Central memory CD4-positive, alpha-beta T cell (primary cell): ENCODE measurements at regions not wholly inside any gene's neighbourhood (a gene's known extent, or its start where the extent isn't known, plus 50 kb on each side); places are given as distances from the start of the nearest gene placed in this dataset.

ENCODE experiments used
- DNase-seq: peaks from one replicate; pipeline ENCODE4 v3.0.0; 2022

GRCh38 chr2:133721118-133721517, 152.9 kb upstream of the NCKAP5 start:
- no peak for DNase-seq

GRCh38 chr2:133723133-133723532, 154.9 kb upstream of the NCKAP5 start:
- no peak for DNase-seq

GRCh38 chr2:133726973-133727372, 158.7 kb upstream of the NCKAP5 start:
- DNase-seq = no peak

- DNase-seq = no peak
Observed at GRCh38 chr2:133732059-133732458, 163.8 kb upstream of the NCKAP5 start.

- DNase-seq = no peak
Observed at GRCh38 chr2:133732982-133733900, 165.0 kb upstream of the NCKAP5 start.

- DNase-seq = no peak
Observed at GRCh38 chr2:133733901-133734255, 165.6 kb upstream of the NCKAP5 start.

- no peak for DNase-seq
Observed at GRCh38 chr2:133734716-133735495, 166.6 kb upstream of the NCKAP5 start.

- DNase-seq = no peak
Observed at GRCh38 chr2:133736674-133737073, 168.4 kb upstream of the NCKAP5 start.

- DNase-seq = no peak
Observed at GRCh38 chr2:133737242-133737993, 169.2 kb upstream of the NCKAP5 start.

GRCh38 chr2:133739039-133739438, 170.8 kb upstream of the NCKAP5 start:
- no peak for DNase-seq

- DNase-seq = no peak
Observed at GRCh38 chr2:133740500-133740899, 172.2 kb upstream of the NCKAP5 start.

GRCh38 chr2:133748007-133748700, 179.9 kb upstream of the NCKAP5 start:
- DNase-seq = no peak

- no peak for DNase-seq
Observed at GRCh38 chr2:133753665-133754064, 185.4 kb upstream of the NCKAP5 start.

GRCh38 chr2:133755480-133756300, 187.4 kb upstream of the NCKAP5 start:
- DNase-seq = no peak

- no peak for DNase-seq
Observed at GRCh38 chr2:133756833-133757232, 188.6 kb upstream of the NCKAP5 start.

GRCh38 chr2:133760376-133760775, 192.1 kb upstream of the NCKAP5 start:
- no peak for DNase-seq

GRCh38 chr2:133765658-133766057, 197.4 kb upstream of the NCKAP5 start:
- DNase-seq = no peak

- DNase-seq = no peak
Observed at GRCh38 chr2:133766164-133766832, 198.0 kb upstream of the NCKAP5 start.

GRCh38 chr2:133768256-133768655, 200.0 kb upstream of the NCKAP5 start:
- DNase-seq = no peak

- no peak for DNase-seq
Observed at GRCh38 chr2:133768658-133769435, 200.6 kb upstream of the NCKAP5 start.
